Tibial nerve (tissue), 4 donors: ENCODE measurements at regions not wholly inside any gene's neighbourhood (a gene's known extent, or its start where the extent isn't known, plus 50 kb on each side); places are given as distances from the start of the nearest gene placed in this dataset.

ENCODE experiments used
- DNase-seq, 2 donors: peaks; one replicate each; pipeline ENCODE4 v3.0.0-alpha.2; 2019; ENCODE audit warnings: low spot score in 2 of 2
- H3K27ac ChIP-seq, 4 donors: fragments of 200-600 bp; sonication (generic) in 3 of 4; one replicate each; pipeline ENCODE4 v1.5.1; 2017 to 2019; ENCODE audit warnings: mild to moderate bottlenecking in 1 of 4
- H3K27me3 ChIP-seq, 2 donors: fragments of 200-600 bp; sonication (generic) in 1 of 2; one replicate each; pipeline versions ENCODE4 v1.5.1 to v1.6.0; 2017 to 2019
- H3K36me3 ChIP-seq, 3 donors: fragments of 200-600 bp; sonication (generic); one replicate each; pipeline ENCODE4 v1.5.1; 2018 to 2019
- H3K4me1 ChIP-seq, 4 donors: fragments of 200-600 bp; sonication (generic) in 3 of 4; one replicate each; pipeline ENCODE4 v1.5.1; 2017 to 2019
- H3K4me3 ChIP-seq, 4 donors: fragments of 200-600 bp; sonication (generic) in 3 of 4; one replicate each; pipeline ENCODE4 v1.5.1; 2017 to 2019; ENCODE audit warnings: mild to moderate bottlenecking in 1 of 4, moderate library complexity in 1 of 4
- H3K9me3 ChIP-seq, 4 donors: fragments of 200-600 bp; sonication (generic) in 3 of 4; one replicate each; pipeline ENCODE4 v1.5.1; 2017 to 2019
- CTCF ChIP-seq, 5 experiments: fragments of 200-600 bp in 3 of 5; fragments of 450-650 bp in 2 of 5; sonication (generic) in 3 of 5; IDR thresholded peaks; one replicate each; pipeline ENCODE4 v1.5.1; 2016 to 2019; ENCODE audit warnings: antibody characterized with exemption in 5 of 5, mild to moderate bottlenecking in 3 of 5, moderate library complexity in 2 of 5
- EP300 ChIP-seq, 2 donors: sonication (generic); formaldehyde crosslinking; IDR thresholded peaks; one replicate each; pipeline ENCODE4 v1.6.1; 2017; ENCODE audit warnings: antibody characterized with exemption in 2 of 2, mild to moderate bottlenecking in 1 of 2
- POLR2A ChIP-seq, 2 donors: fragments of 450-650 bp; IDR thresholded peaks; one replicate each; pipeline ENCODE4 v1.6.1; 2017; ENCODE audit warnings: antibody characterized with exemption in 2 of 2, mild to moderate bottlenecking in 2 of 2, moderate library complexity in 2 of 2
- WGBS, 2 donors: methylation state at CpG; one replicate each; pipeline ENCODE4 v1.1.5; 2018; 5-methylcytosine and 5-hydroxymethylcytosine counted together

- 81 to 91% methylated on average over 4 of the region's 4 CpGs for WGBS, 2 donors
- Histone ChIP-seq H3K27ac (no peak overlapping the region), H3K4me1 (peaks cover 0 to 8% (median 0%) of the 10 kb centered on the region in 4 donors), H3K4me3 (no peak overlapping the region), H3K27me3 (no peaks in the 10 kb centered on the region), H3K9me3 (no peaks in the 10 kb centered on the region), H3K36me3 (no peaks in the 10 kb centered on the region)
- DNase-seq: no peak
- no peak for TF ChIP-seq EP300 (IDR thresholded peaks at IDR 0.05)
- TF ChIP-seq POLR2A (IDR thresholded peaks at IDR 0.05): no peak
- no peak for TF ChIP-seq CTCF (IDR thresholded peaks at IDR 0.05)
Measured at GRCh38 chr10:33496096-33496495, 161.6 kb upstream of the NRP1 start.

GRCh38 chr10:33494694-33495265, 160.3 kb upstream of the NRP1 start:
- DNase-seq: no peak
- Histone ChIP-seq H3K27ac (no peak overlapping the region), H3K9me3 (no peaks in the 10 kb centered on the region), H3K27me3 (no peaks in the 10 kb centered on the region), H3K36me3 (no peaks in the 10 kb centered on the region), H3K4me1 (peaks cover 0 to 8% (median 0%) of the 10 kb centered on the region in 4 donors), H3K4me3 (no peak overlapping the region)
- TF ChIP-seq EP300 (IDR thresholded peaks at IDR 0.05): no peak
- no peak for TF ChIP-seq CTCF (IDR thresholded peaks at IDR 0.05)
- TF ChIP-seq POLR2A (IDR thresholded peaks at IDR 0.05): no peak

GRCh38 chr10:33493978-33494377, 159.5 kb upstream of the NRP1 start:
- peak overlapping the region in 1 of 4 donors; percentile 17 for H3K27ac ChIP-seq
- WGBS, 2 donors: 42 to 50% methylated on average over 2 of the region's 2 CpGs
- H3K27me3 ChIP-seq: no peaks in the 10 kb centered on the region
- H3K36me3 ChIP-seq: no peaks in the 10 kb centered on the region
- peaks cover 0 to 8% (median 0%) of the 10 kb centered on the region in 4 donors for H3K4me1 ChIP-seq
- DNase-seq: no peak
- no peaks in the 10 kb centered on the region for H3K9me3 ChIP-seq
- H3K4me3 ChIP-seq: no peak overlapping the region
- TF ChIP-seq CTCF (IDR thresholded peaks at IDR 0.05): no peak
- no peak for TF ChIP-seq EP300 (IDR thresholded peaks at IDR 0.05)
- no peak for TF ChIP-seq POLR2A (IDR thresholded peaks at IDR 0.05)

- Histone ChIP-seq H3K4me3 (no peak overlapping the region), H3K4me1 (peaks cover 0 to 8% (median 0%) of the 10 kb centered on the region in 4 donors), H3K36me3 (no peaks in the 10 kb centered on the region), H3K27me3 (no peaks in the 10 kb centered on the region), H3K9me3 (no peaks in the 10 kb centered on the region), H3K27ac (peak overlapping the region in 1 of 4 donors; percentile 17)
- 84 to 90% methylated on average over 3 of the region's 3 CpGs for whole genome bisulfite sequencing, 2 donors
- TF ChIP-seq POLR2A (IDR thresholded peaks at IDR 0.05) (no peak), CTCF (IDR thresholded peaks at IDR 0.05) (no peak), EP300 (IDR thresholded peaks at IDR 0.05) (no peak)
- DNase-seq: no peak
Measured at GRCh38 chr10:33493497-33493896, 159.0 kb upstream of the NRP1 start.

- peak overlapping the region in 1 of 4 donors; percentile 31 for H3K27ac ChIP-seq
- H3K4me1 ChIP-seq: peaks cover 0 to 8% (median 0%) of the 10 kb centered on the region in 4 donors
- no peaks in the 10 kb centered on the region for H3K36me3 ChIP-seq
- TF ChIP-seq CTCF (IDR thresholded peaks at IDR 0.05): no peak
- TF ChIP-seq POLR2A (IDR thresholded peaks at IDR 0.05): no peak
- TF ChIP-seq EP300 (IDR thresholded peaks at IDR 0.05): no peak
- DNase-seq: no peak
- no peak overlapping the region for H3K4me3 ChIP-seq
- H3K27me3 ChIP-seq: no peaks in the 10 kb centered on the region
- WGBS, 2 donors: 71 to 74% methylated on average over 4 of the region's 4 CpGs
- H3K9me3 ChIP-seq: no peaks in the 10 kb centered on the region
Measured at GRCh38 chr10:33492701-33493345, 158.4 kb upstream of the NRP1 start.
